Right lobe of liver (tissue), 6 donors: ENCODE measurements at regions not wholly inside any gene's neighbourhood (a gene's known extent, or its start where the extent isn't known, plus 50 kb on each side); places are given as distances from the start of the nearest gene placed in this dataset.

Source experiments
- ATAC-seq, 4 donors: fragments of 200-7000 bp; cut with Tn5 transposase; one replicate each; pipeline ENCODE4 v1.9.1; 2020; ENCODE audit warnings: mild to moderate bottlenecking in 4 of 4, moderate library complexity in 4 of 4
- DNase-seq, 3 donors: peaks; one replicate each; pipeline ENCODE4 v3.0.0-alpha.2; 2020
- H3K27ac ChIP-seq, 3 donors: fragments of 200-600 bp; one replicate each; pipeline ENCODE4 v1.8.0; 2022
- H3K27me3 ChIP-seq, 2 donors: fragments of 200-600 bp; one replicate each; pipeline ENCODE4 v1.8.0; 2022
- H3K36me3 ChIP-seq, 4 donors: fragments of 200-600 bp; sonication (generic) in 1 of 4; one replicate each; pipeline versions ENCODE4 v1.5.1 to v1.8.0; 2017 to 2022; ENCODE audit warnings: control low read depth in 1 of 4
- H3K4me1 ChIP-seq, 4 donors: fragments of 200-600 bp; sonication (generic) in 1 of 4; one replicate each; pipeline versions ENCODE4 v1.5.1 to v1.8.0; 2017 to 2022; ENCODE audit warnings: control low read depth in 1 of 4
- H3K4me3 ChIP-seq, 3 donors: fragments of 200-600 bp; one replicate each; pipeline ENCODE4 v1.8.0; 2022
- H3K9me3 ChIP-seq, 4 donors: fragments of 200-600 bp; sonication (generic) in 1 of 4; one replicate each; pipeline versions ENCODE4 v1.5.1 to v1.8.0; 2017 to 2022; ENCODE audit warnings: control low read depth in 1 of 4
- POLR2A ChIP-seq: fragments of 450-650 bp; IDR thresholded peaks from one replicate; pipeline ENCODE4 v1.6.1; 2017; ENCODE audit warnings: antibody characterized with exemption, mild to moderate bottlenecking
- WGBS: methylation state at CpG from one replicate; pipeline ENCODE4 v1.1.6; 2018; ENCODE audit warnings: low coverage, low lambda C conversion rate; ENCODE audit not compliant: insufficient coverage; ENCODE audit errors: missing lambda C conversion rate; 5-methylcytosine and 5-hydroxymethylcytosine counted together
- intact Hi-C, 2 donors: fragments of 100-400 bp; cut with DNase I; formaldehyde crosslinking; loops; one replicate each; pipeline versions ENCODE4 v1.11.2 to v1.14.1; 2022
- TF ChIP-seq, protein P1 (sequence below), 4 donors: fragments of 200-600 bp in 3 of 4; fragments of 450-650 bp in 1 of 4; IDR thresholded peaks; one replicate each; pipeline versions ENCODE4 v1.5.1 to v1.8.0; 2016 to 2022; ENCODE audit warnings: antibody characterized with exemption in 4 of 4, mild to moderate bottlenecking in 2 of 4
- donor health status: DM: no; HTN: yes; CAD: no.
- donor health status: DM: no; HTN: no; CAD: no.
- donor health status: DM: no; HTN: no; CAD: no.
- donor health status: DM: no; HTN: yes; CAD: no.
- donor health status: DM: no; HTN: yes; CAD: no.

GRCh38 chr6:27136978-27137814 lies 110.3 kb upstream of the PRSS16 start:
- no peak for ATAC-seq
- no peaks in the 10 kb centered on the region for H3K36me3 ChIP-seq
- H3K27me3 ChIP-seq, result peaks cover 0 to 3% of the 10 kb centered on the region in 2 donors
- no peak for TF ChIP-seq POLR2A
- TF ChIP-seq, protein P1, sequence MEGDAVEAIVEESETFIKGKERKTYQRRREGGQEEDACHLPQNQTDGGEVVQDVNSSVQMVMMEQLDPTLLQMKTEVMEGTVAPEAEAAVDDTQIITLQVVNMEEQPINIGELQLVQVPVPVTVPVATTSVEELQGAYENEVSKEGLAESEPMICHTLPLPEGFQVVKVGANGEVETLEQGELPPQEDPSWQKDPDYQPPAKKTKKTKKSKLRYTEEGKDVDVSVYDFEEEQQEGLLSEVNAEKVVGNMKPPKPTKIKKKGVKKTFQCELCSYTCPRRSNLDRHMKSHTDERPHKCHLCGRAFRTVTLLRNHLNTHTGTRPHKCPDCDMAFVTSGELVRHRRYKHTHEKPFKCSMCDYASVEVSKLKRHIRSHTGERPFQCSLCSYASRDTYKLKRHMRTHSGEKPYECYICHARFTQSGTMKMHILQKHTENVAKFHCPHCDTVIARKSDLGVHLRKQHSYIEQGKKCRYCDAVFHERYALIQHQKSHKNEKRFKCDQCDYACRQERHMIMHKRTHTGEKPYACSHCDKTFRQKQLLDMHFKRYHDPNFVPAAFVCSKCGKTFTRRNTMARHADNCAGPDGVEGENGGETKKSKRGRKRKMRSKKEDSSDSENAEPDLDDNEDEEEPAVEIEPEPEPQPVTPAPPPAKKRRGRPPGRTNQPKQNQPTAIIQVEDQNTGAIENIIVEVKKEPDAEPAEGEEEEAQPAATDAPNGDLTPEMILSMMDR (IDR thresholded peaks at IDR 0.05), result no peak
- DNase-seq, result no peak
- H3K4me1 ChIP-seq, result peaks cover 0 to 12% (median 0%) of the 10 kb centered on the region in 4 donors
- 60% methylated on average over 5 of the region's 5 CpGs for WGBS
- H3K9me3 ChIP-seq, result no peaks in the 10 kb centered on the region
- H3K4me3 ChIP-seq, result no peak overlapping the region
- no peak overlapping the region for H3K27ac ChIP-seq
- intact Hi-C loops, result no loop called here

- 68% methylated on average over 3 of the region's 3 CpGs for WGBS
- intact Hi-C loops, result no loop called here
- ATAC-seq, result no peak
- TF ChIP-seq, protein P1 (IDR thresholded peaks at IDR 0.05), result no peak
- H3K36me3 ChIP-seq, result no peaks in the 10 kb centered on the region
- H3K4me3 ChIP-seq, result no peak overlapping the region
- peak overlapping the region in 2 of 3 donors; percentile 74 to 75 for H3K27ac ChIP-seq
- no peaks in the 10 kb centered on the region for H3K27me3 ChIP-seq
- H3K9me3 ChIP-seq, result no peaks in the 10 kb centered on the region
- H3K4me1 ChIP-seq, result peaks cover 0 to 12% (median 0%) of the 10 kb centered on the region in 4 donors
- DNase-seq, result no peak
These were observed 109.1 kb upstream of the PRSS16 start for GRCh38 chr6:27138406-27138805.

GRCh38 chr6:27138837-27139755 lies 108.4 kb upstream of the PRSS16 start:
- Histone ChIP-seq H3K36me3 (no peaks in the 10 kb centered on the region), H3K4me1 (peaks cover 0 to 5% (median 0%) of the 10 kb centered on the region in 4 donors), H3K9me3 (no peaks in the 10 kb centered on the region), H3K4me3 (peak overlapping the region; percentile 32 to 60 (median 39)), H3K27me3 (no peaks in the 10 kb centered on the region), H3K27ac (peak overlapping the region; percentile 25 to 75 (median 74))
- WGBS, result 16% methylated on average over 9 of the region's 36 CpGs
- intact Hi-C loops, result no loop called here
- DNase-seq (peak in 1 of 3 donors; percentile 33), ATAC-seq (peak; percentile 62 to 83 (median 80))
- TF ChIP-seq POLR2A, result peak; percentile 54
- TF ChIP-seq, protein P1 (IDR thresholded peaks at IDR 0.05), result no peak

DNA sequence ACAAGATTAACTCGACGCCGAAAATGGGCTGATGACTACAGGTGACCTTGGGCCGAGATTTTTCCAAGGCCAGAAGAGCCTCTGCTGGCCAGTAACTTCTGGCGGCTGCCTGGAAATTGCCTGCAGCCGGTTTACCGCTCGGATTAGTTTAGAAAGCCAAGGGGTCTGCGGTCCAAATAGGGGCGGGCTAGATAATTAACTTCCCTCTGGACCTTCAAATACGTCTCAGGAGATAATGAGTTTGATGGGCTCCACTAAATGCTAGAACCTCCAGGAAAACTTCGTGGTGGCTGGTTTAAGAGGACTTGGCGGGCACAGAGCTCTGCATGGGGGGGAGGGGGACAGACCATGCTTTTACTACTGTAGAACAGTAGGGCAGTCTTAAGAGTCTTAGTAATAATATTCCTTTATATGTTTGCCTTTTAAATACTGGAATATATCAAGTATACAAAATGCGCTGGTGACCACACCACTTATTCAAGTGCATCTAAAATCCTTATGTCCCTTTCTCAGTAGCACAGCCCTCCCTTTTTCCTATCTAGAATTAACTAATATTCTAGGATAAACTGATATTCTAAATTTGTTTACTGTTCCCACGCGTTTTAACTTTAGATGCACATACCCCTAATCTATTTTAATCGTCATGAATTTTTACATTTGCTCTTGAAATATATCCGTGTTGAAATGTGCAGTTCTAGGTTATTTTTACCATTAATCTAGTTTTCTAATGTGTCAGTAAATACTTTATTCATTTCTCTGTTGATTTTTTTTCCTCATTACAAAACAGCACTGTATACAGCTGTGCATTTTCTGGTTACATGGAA lies 107.5 kb upstream of the PRSS16 start:
- intact Hi-C loops, result no loop called here
- WGBS, result 23% methylated on average over 18 of the region's 18 CpGs
- Histone ChIP-seq H3K36me3 (no peaks in the 10 kb centered on the region), H3K27me3 (no peaks in the 10 kb centered on the region), H3K4me3 (peak overlapping the region; percentile 32 to 60 (median 39)), H3K9me3 (no peaks in the 10 kb centered on the region), H3K4me1 (peaks cover 0 to 10% (median 0%) of the 10 kb centered on the region in 4 donors), H3K27ac (peak overlapping the region in 2 of 3 donors; percentile 74 to 75)
- ATAC-seq, result peak in 3 of 4 donors; percentile 35 to 60 (median 36)
- TF ChIP-seq POLR2A, result no peak
- TF ChIP-seq, protein P1 (IDR thresholded peaks at IDR 0.05), result no peak
- no peak for DNase-seq
